ENCODE measurements at regions not wholly inside any gene's neighbourhood (a gene's known extent, or its start where the extent isn't known, plus 50 kb on each side); places are given as distances from the start of the nearest gene placed in this dataset.

DNA sequence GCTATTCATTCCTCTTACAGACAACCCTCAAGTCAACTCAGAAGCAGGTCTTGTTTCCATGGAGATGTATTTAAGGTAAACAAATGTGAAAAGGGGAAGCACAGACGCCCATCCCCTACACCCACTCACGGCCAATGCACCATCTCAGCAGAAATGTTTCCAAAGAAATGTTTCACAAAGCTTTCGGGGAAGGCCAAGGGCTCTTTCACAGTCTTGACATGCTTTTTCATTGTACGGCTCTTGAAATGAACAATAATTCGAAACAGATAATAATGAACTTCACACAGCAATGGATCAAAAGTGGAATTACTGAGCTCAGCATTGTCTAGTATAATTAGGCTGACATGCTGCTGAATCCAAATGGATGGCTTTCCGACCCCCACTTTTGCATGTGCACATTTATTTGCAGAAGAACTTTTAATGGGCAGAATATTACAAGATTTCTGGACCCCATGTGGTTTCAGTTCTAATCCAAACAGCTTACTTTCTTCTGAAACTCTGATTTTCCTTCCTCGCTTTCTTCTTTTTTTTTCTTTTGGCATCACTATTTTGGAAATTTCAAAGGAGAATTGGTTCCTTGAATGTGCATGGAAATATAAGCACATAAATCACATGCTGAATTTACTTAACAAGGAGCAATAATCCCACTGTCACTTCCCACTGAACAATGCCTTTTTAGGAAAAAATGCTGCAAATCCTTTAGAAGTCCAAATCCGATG is 160.9 kb downstream of the SMIM20 start:
- no peaks in the 10 kb centered on the region for H3K79me1 ChIP-seq (ENCODE audit: low read depth, low read length)
- no peaks in the 10 kb centered on the region for H3K27me3 ChIP-seq (replicated peaks in 1 of 4; ENCODE audit: control insufficient read depth in 3 of 4, extremely low read depth in 1 of 4, insufficient read depth in 3 of 4, low read length in 3 of 4)
- H2BK120ac ChIP-seq (replicated peaks; ENCODE audit: low read depth, low read length): no peak overlapping the region
- H3K4me2 ChIP-seq (ENCODE audit: insufficient read depth in 1 of 2, low read depth in 2 of 2, low read length in 2 of 2): no peak overlapping the region
- no peak overlapping the region for H4K5ac ChIP-seq (ENCODE audit: insufficient read length, low read depth, low read length)
- FAIRE-seq (no peak), DNase-seq (ENCODE audit: low read depth in 1 of 2, low spot score in 2 of 2) (no peak)
- H4K91ac ChIP-seq (replicated peaks; ENCODE audit: insufficient read length, low read length): no peak overlapping the region
- H3K23ac ChIP-seq (ENCODE audit: insufficient read length): no peak overlapping the region
- no peak overlapping the region for H3K56ac ChIP-seq (replicated peaks; ENCODE audit: insufficient read length, low read depth, low read length)
- H3K27ac ChIP-seq (ENCODE audit: low read depth, low read length): no peak overlapping the region
- H3K4me3 ChIP-seq (ENCODE audit: extremely low read depth in 1 of 4, insufficient read depth in 2 of 4, low read depth in 3 of 4, low read length in 4 of 4): no peak overlapping the region
- no peak overlapping the region for H2AK5ac ChIP-seq (ENCODE audit: low read depth, low read length)
- TF ChIP-seq GABPA (IDR thresholded peaks at IDR 0.05; ENCODE audit: borderline replicate concordance, insufficient read depth, low read length) (no peak), CHD1 (IDR thresholded peaks at IDR 0.05; ENCODE audit: low read depth, low read length) (no peak), USF2 (IDR thresholded peaks at IDR 0.05; ENCODE audit: low read length) (no peak), TEAD4 (IDR thresholded peaks at IDR 0.05; ENCODE audit: low read depth, low read length) (no peak), CHD2 (IDR thresholded peaks at IDR 0.05; ENCODE audit: low read length) (no peak), RBBP5 (IDR thresholded peaks at IDR 0.05; ENCODE audit: borderline replicate concordance, low read depth, low read length) (no peak), EZH2 (IDR thresholded peaks at IDR 0.05; ENCODE audit: low read depth, low read length, severe bottlenecking) (no peak), NANOG (IDR thresholded peaks at IDR 0.05; ENCODE audit: insufficient read depth, low read depth, low read length, poor library complexity, severe bottlenecking) (no peak)
- H3K9ac ChIP-seq (replicated peaks in 1 of 4; ENCODE audit: extremely low read depth in 1 of 4, low read depth in 3 of 4, low read length in 3 of 4): no peak overlapping the region
- no peaks in the 10 kb centered on the region for H4K20me1 ChIP-seq (replicated peaks in 1 of 2; ENCODE audit: control insufficient read depth in 1 of 2, insufficient read depth in 2 of 2, low read length in 2 of 2)
- H4K8ac ChIP-seq (ENCODE audit: extremely low read depth, insufficient read depth, low read length): no peak overlapping the region
- H2AFZ ChIP-seq (ENCODE audit: low read length): no peak overlapping the region
- CTCF ChIA-PET (ENCODE audit: partially characterized antibody): interaction anchor here (0.9 to 2.6 kb wide), 6 partner anchors 9 to 643 kb away, joined by 4 to 9 read pairs (median 4); no protein-coding TSS in a partner anchor
- POLR2A ChIA-PET (ENCODE audit: partially characterized antibody): interaction anchor here (2.4 kb wide), 1 partner anchor 45 kb away, joined by 8 read pairs; no protein-coding TSS in a partner anchor
- H2BK20ac ChIP-seq (ENCODE audit: low read length): no peak overlapping the region
- H2BK15ac ChIP-seq (ENCODE audit: low read length): no peak overlapping the region
- WGBS, 2 experiments (ENCODE audit: extremely low coverage in 1 of 2, insufficient coverage in 1 of 2, insufficient read length in 1 of 2, insufficient replicate concordance in 2 of 2, low coverage in 1 of 2, low lambda C conversion rate in 2 of 2, missing lambda C conversion rate in 1 of 2): 89 to 100% methylated on average over 1 to 8 of the region's 8 CpGs
- peaks cover 0 to 4% (median 0%) of the 10 kb centered on the region in 4 experiments; a peak in 2 of 7 replicates for H3K4me1 ChIP-seq (replicated peaks in 1 of 4; ENCODE audit: control insufficient read depth in 3 of 4, insufficient read depth in 4 of 4, low read length in 3 of 4)
- no peak overlapping the region for H3K4ac ChIP-seq (replicated peaks; ENCODE audit: insufficient read length, low read depth, low read length)
- no peak overlapping the region for H3K18ac ChIP-seq (ENCODE audit: extremely low read depth, low read length)
- no peaks in the 10 kb centered on the region for H3K23me2 ChIP-seq (ENCODE audit: low read depth, low read length)
- H3K9me3 ChIP-seq (ENCODE audit: insufficient read depth in 2 of 2, low read depth in 1 of 2, low read length in 1 of 2): no peaks in the 10 kb centered on the region; a peak in 2 of 4 replicates
- H3K79me2 ChIP-seq (ENCODE audit: control insufficient read depth in 1 of 2, insufficient read depth in 2 of 2, low read length in 2 of 2): no peaks in the 10 kb centered on the region
- no peak overlapping the region for H3K14ac ChIP-seq (ENCODE audit: insufficient read length)
- H2BK12ac ChIP-seq (ENCODE audit: low read depth, low read length): no peak overlapping the region
- no peaks in the 10 kb centered on the region for H3K36me3 ChIP-seq (ENCODE audit: control insufficient read depth in 2 of 4, insufficient read depth in 4 of 4, low read length in 3 of 4)
- no peak overlapping the region for H2BK5ac ChIP-seq (ENCODE audit: low read depth, low read length)

Data from H1 (cell line).